HG02642 (cell line): ENCODE measurements at regions not wholly inside any gene's neighbourhood (a gene's known extent, or its start where the extent isn't known, plus 50 kb on each side); places are given as distances from the start of the nearest gene placed in this dataset.
"Not testable (repeated sequence)": the region's sequence is repeated elsewhere in the genome, so short reads cannot be mapped to it uniquely, and the experiment has no call there.

ENCODE experiments used
- ATAC-seq: cut with Tn5 transposase; IDR thresholded peaks from one replicate; pipeline ENCODE4 v1.9.1; 2021; ENCODE audit warnings: mild to moderate bottlenecking; ENCODE audit not compliant: unreplicated experiment, poor library complexity

DNA sequence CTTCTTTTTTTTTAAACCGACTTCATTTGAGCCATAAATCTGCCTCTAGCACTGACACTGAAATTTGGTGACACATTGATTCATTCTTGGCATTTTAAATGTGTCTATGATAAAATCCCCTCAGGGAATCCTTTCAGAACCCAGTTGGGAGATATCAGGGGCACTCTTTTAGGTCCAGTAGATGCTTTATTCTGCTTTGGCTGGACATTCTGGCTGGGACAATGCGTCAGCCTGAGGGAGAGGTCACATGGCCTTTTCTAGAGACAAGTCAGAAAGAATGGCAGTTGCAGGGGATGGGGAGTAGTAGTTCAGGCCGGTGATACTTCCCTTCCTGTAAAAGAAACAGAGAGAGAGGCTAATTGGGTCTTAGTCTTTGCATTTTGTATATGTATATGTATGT, 63.1 kb downstream of the TRIM43 start:
- not testable (repeated sequence) for ATAC-seq

DNA sequence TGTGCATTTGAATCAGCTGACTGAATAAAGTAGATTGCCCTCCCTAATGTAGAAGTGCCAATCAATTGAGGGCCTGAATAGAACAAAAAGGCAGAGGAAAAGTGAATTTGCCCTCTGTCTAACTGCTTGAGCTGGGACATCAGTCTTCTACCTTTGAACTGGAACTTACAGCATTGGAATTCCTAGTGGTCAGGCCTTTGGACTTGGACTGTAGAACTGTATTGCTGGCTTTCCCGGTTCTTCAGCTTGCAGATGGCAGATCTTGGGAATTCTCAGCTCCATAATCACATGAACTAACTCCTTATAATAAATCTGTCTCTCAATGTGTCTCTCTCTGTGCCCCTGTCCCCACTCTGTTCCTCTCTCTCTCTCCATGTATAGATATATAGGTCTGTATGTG, 64.8 kb downstream of the TRIM43 start:
- not testable (repeated sequence) for ATAC-seq

DNA sequence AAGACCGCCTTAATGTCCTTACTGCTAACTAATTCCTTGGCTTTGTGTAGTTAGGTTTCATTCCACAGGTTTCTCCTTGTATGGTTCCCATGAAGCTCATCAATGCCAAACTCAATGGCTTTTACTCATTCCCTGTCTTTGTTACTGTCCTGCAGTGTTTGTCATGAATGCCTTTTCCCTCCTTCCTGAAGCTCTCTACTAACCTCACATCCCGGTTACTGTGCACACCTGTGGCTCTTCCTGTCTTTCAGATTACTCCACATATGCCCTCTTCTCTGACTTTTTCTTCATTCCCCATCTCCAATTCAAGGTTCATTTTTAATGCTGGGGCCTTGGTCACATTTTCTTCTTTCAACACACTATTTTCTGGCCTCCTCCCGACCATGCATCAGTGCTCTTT, 66.1 kb downstream of the TRIM43 start:
- ATAC-seq: not testable (repeated sequence)

DNA sequence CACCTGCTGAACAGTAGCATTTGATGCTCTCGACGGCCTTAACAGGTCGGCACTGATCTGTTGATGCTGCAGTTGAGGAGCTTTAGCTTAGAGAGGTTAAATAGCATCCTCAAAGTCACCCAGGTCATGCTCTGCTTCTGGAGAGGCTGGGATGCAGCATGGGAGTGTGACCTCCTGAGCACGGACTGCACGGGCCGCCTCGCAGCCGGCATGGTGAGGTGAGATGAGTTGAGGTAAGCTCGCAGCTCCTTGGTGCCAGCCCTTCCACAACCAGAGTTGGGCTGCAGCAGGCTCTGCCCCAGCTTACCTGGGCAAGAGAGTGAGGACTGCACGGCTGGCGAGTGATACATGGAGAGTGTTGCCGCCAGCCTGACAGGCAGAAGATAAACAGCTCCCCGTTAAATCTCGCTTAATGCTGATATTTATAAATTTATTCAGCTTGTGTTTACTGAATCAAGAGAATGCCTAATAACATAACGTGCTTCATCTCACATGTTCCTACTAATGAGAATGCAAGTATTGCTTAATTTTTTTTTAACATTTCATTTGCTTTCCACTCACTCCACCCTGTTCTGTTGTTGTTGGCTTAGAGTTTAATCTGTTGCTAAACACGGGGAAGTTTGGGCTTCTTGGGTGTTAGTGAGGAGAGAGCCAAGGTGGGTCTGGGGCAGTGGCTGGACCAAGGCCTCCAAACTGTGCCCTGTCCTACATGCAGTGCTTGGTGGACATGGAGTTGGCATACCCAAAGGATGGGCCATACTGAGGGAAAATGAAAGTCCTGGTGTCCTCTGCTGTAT, 69.2 kb downstream of the TRIM43 start:
- not testable (repeated sequence) for ATAC-seq

DNA sequence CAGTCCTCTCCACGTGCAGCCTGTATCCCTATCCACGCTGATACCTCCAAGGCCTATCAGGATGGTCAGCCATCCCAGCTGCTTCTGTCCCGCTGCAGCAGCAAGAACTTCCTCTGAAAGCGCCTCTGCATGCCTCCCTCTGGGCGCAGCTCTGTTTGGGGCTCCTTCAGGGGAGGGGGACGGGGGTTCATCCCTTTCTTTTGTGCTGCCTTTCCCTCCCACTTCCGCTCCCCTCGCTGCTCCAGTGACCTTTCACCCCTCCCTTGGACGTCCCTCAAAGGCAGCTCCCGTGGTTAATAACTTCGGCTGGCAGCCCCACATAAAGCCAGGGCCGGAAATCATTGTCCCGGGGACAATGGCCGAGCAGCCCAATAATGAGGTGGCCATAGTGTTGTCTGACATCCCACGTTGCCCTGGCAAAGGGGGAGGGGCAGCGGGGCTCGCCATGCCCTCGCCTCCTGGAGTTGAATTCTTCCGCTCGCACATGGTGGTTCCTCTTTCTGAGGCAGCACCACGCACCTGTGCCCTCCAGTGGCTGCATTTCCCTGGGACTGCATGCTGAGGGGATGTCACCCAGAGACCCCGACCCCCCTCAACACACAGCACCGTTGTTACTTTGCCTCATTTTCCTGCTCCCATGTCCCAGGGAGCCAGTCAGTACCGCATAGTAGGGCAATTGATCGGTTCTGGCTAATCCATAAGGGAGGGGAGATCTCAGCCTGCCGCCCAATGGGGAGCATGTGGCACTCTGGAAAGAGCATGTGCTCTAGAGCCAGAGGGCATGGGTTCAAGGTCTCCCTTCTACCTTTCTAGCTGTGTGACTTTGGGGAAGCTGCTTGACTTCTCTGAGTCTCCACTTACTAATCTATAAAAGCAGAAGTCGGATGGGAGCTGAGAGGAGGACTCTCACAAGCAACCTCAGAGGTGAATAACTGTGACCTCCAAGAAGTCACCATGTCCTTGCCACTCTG, 72.0 kb downstream of the TRIM43 start:
- not testable (repeated sequence) for ATAC-seq

DNA sequence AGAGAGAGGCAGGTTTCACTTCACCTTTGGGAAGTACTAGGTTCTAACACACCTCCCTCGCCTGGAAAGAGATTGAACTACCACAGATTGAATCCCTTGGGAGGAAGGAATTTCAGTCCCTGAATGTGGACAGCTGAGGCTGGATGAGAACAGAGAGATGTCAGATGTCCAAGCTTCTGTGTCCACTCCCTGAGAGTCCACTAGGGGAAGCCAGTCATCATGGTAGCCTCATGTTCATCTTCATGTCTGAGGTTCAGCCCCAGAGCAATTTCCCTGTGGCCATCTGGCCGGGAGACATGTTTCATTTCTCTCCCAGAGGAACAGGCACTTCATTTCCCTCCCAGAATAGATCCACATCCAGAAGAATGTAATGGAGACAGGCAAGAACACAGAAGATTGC, 74.8 kb downstream of the TRIM43 start:
- not testable (repeated sequence) for ATAC-seq

DNA sequence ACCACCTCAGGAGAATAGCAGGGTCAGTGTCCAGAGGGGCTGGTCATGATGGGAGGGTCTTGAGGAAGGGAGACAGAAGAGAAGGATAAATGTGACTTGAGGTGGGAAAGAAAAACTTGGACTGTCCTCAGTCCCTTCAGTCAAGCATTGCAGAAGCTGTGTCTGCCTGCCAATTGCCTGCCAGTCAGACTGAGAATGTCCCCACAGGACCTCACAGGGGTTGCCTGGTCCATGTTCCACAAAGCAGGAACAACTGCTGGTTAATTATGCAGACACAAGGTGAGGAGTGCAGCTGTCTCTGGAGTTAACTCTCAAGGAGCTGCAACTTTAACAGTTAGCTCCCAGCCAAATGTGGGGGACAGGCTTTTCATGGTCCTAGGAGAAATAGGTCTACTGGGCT, 75.7 kb downstream of the TRIM43 start:
- no peak for ATAC-seq

DNA sequence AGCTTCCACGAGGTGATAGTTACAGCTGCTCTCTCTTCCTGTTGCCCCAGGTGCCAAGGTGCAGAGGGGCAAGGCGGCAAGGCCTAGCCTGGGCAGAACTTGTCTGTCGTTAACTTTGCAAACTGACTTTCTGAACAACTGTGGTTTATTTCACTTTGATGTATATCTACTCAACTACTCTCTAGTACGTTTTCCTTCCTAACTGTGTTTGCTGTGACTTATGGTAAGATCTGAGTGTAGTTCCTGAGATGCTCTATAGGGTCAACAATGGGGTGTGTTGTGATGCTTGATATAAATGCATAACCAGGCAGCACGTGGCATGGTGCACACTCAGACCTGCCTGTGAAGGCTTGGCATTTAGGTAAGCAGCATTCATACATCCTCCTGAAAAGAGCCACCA, 77.1 kb downstream of the TRIM43 start:
- ATAC-seq: not testable (repeated sequence)

DNA sequence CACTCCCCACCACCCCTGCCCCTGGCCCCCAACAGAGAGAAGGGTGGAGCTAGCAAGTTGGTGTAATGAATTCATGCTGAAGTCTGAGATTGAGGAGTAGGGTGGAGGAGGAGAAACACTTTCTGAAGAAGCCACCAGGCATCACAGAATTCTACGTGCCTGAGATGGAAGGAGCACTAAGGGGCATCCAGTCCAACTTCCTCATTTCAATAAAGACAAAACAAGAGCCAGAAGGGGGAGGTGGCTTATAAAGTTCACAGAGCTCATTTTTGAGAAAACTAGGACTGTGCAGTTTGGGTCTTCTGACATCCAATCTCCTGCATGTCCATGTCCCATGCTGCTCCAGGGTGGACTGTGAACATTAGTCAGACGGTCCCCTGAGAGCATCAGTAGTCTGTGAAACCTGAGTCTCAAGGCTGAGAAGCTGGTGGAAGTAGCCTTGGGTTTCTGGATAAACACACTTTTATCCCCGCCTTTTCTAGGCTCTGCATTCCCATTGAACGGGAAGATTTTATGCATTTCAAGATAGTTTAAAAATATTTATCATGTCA, 77.7 kb downstream of the TRIM43 start:
- no peak for ATAC-seq

DNA sequence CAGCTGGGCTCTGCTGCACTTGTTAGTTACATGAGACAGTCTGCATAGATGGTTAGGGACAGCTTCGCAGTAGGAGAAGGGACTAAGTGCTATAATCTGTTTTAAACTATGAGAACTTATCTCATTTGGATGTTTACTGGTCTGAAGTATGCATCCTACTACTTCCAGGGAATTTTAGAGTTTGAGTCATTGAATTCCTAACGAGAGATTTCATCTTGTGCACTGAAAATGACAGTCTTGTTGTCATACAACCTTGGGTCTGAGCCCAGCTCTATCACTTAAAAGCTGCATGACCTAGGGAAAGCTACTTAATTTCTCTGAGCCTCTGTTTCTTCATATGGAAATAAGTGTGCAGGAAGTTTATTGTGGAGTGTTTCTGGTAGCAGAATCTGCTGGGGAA, 78.4 kb downstream of the TRIM43 start:
- ATAC-seq: no peak

DNA sequence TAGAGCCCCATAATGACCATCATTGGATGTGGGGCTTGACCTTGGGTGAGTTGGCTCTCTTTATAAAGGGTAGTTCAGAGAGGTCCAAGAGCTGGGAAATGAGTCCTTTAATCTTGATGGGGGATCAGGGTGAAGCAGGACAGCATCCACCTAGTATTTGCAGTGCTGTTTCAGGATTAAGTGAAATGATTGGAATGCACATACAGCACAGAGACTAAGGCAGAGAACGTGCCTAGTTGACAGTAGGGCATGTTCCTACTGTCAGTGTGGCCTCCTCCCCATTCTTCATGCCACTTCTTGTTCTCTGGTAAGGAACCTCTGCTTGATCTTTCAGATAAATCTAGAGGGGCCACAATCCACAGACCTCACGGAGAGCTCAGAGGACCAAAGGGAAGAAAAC, 78.9 kb downstream of the TRIM43 start:
- ATAC-seq: no peak

DNA sequence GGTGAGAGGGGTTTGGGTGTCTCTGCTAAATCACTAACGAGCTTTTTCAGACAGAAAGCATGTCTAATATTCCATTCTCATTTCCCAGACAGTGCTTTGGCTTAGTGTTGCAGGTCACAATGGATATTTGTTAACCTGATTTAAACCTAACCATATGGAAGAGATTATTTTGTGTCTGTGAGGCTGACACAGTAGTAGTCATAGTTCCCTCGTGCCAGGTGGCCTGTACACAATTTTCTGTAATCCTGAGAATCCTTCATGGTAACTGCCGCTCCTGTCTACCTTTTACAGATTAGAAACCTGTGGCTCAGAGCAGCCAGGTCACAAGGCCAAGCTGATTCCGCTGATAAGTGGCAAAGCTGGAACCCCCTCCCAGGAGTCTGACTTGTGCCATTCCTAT, 79.4 kb downstream of the TRIM43 start:
- not testable (repeated sequence) for ATAC-seq

DNA sequence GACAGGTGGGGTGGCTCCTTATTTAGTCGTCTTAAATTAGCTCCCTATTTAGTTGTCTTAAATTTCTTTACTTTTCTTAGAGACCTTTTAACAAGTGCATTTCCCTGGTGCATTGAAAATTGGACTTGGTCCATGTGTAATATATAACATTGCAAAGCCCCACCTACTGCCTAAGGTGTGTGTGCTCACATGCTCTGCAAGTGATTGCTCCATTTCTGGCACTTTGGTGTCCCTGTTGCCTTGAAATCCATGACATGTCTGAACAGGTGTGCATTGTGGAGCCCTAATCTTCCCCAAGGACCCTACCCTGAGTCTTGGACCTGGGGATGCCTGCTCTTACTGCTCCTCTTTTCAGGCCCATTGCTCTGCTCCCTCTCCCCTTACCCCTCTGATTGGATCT, 80.2 kb downstream of the TRIM43 start:
- not testable (repeated sequence) for ATAC-seq

DNA sequence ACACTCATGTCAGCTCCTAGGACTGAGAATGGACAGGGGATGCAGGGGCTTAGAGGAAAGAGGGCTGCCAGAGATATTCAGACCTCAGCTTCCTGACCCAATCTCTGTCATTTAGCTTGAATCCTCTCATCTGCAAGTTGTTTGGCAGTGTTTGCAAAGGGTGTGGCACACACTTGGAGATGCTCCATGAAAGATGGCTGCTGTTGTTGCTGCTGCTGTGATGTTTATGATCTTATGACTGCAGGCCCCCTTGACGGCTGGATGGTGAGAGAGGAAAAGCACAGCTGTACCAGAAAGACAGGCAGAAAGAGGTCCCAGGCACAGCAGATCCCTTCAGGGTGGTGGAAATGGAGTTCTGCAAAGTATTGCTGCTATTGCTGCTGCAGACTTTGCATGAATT, 80.7 kb downstream of the TRIM43 start:
- ATAC-seq: not testable (repeated sequence)

DNA sequence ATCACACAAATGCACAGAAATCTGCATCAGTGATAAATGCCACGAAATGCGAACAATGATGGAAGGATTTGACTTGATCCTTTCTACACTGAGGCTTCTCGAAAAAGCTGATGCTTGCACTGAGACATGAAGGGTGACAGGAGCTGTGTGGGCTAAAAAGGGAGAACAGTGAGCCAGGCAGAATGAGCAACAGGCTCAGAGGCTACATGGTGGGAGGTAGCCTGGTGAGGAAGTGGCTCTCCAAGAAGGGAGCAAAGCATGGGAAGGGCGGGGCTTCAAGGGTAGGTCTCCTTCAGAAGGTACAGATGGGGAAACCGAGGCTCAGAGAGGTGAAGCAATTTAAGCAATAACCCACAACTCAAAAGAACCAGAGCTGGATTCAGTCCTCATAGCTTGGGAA, 82.4 kb downstream of the TRIM43 start:
- ATAC-seq: no peak

DNA sequence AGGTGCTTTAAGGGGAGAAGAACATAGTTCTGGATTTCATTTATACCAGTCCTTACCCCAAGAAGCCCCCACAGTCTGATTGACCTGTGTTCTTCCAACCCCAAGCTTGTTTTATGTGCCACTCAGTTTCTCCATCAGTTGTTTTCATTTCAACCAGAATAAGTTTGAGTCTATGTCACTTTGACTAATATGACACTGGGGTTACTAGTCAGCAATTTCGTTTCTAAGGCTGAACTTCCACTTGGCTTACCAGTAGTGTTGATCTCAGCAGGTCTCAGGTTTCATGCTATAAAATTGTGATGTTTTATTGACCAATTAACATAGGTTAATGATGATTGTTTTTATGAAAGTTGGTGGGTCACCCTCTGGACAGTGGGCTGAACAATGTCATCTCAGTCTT, 84.8 kb downstream of the TRIM43 start:
- not testable (repeated sequence) for ATAC-seq

DNA sequence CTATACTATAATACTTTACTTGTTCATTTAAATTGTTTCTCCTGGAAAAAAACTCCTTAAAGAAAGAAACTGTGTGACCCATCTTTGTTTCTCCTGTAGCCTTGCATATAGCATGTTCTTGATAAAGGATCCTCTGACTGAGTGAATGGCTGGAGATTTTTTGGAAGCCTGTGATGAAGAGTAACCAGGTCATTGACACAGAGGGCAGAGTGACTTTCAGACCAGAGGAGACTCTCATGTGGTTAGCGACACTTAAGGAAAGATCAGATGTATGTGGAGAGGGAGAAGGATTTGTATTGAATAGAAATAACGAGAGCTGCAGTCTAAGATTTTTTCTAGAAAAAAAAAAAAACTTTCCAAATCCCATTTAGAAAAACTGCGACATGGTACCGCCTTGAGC, 85.5 kb downstream of the TRIM43 start:
- ATAC-seq: no peak

DNA sequence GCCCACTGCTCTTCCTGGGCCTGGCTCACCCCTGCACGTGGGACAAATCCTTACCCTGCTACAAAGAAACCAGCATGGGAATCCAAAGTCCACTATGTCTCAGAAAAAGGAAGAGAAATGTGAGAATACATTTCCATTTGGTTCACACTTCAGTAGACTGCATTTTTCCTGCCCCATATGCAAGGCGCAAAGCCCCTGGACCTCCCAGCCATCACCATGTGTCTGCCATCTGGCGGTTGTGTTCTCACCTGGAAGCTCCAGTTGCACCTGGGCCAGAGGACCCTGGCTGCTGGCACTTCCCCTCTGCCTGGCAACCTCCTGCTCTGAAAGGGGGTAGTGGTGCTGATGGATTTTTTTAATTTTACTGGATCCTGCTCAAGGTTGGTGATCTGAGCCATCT, 86.0 kb downstream of the TRIM43 start:
- not testable (repeated sequence) for ATAC-seq

DNA sequence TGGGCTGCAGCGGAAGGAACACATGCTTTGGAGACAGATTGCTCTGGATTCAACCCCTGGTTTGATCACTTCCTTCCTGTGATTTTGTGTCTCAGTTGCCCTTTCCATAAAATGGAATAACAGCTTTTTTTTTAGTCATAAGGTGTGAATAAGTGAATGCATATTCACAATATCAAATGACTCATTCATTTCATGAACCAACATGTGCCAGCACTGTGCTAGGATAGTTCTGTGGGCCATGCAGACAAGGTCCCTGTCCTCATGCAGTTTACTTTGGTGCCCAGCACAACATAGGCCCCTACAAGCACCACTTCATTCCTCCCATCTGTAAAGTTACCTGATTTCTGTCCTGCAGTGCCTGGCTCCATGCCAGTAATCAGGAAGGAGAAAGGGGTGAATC, 89.4 kb downstream of the TRIM43 start:
- not testable (repeated sequence) for ATAC-seq

DNA sequence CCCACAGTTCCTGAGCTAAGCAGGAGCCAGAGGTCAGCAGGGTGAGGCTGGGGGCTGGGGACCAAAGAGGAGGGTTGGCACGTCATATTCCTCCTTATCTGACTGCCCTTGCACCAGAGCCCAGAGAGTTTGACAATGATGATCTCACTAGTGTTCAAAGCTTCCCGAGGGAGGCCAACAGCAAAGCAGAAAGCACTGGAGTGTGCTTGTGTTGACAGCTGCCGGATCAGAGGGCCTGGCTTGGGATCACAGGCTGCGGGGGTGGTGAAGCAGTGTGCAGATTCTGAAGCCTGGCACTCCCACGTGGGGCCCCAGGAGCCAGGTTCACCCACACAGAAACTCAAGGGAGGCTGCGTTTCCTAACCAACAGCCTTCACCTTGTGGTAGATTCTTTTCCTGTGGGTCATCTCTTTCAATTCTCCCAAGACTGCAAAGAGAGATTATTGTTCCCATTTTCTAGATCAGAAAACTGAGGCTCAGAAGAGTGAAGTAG, 89.8 kb downstream of the TRIM43 start:
- not testable (repeated sequence) for ATAC-seq
